Hypothalamus (tissue), 51 donors: ENCODE measurements at regions not wholly inside any gene's neighbourhood (a gene's known extent, or its start where the extent isn't known, plus 50 kb on each side); places are given as distances from the start of the nearest gene placed in this dataset.
A peak's percentile ranks its signal among the peaks of the same experiment; 100 is the strongest.

ENCODE experiments used
- DNase-seq, 51 donors: peaks; one replicate each; lab custom pipeline; 2025; lab: John Stamatoyannopoulos, UW

- no peak for DNase-seq
These were observed 108.3 kb upstream of the FRY start for GRCh38 chr13:31923134-31923763.

GRCh38 chr13:31925079-31925478 lies 106.5 kb upstream of the FRY start:
- no peak for DNase-seq

- no peak for DNase-seq
These were observed 104.3 kb upstream of the FRY start for GRCh38 chr13:31927219-31927653.

- DNase-seq: no peak
These were observed 102.4 kb upstream of the FRY start for GRCh38 chr13:31929031-31929770.

- DNase-seq: no peak
These were observed 101.1 kb upstream of the FRY start for GRCh38 chr13:31930490-31930889.

GRCh38 chr13:31930901-31931522 lies 100.6 kb upstream of the FRY start:
- DNase-seq: no peak

GRCh38 chr13:31937436-31937835 lies 94.1 kb upstream of the FRY start:
- DNase-seq: no peak

GRCh38 chr13:31940076-31940475 lies 91.5 kb upstream of the FRY start:
- no peak for DNase-seq

GRCh38 chr13:31943591-31943990 lies 88.0 kb upstream of the FRY start:
- no peak for DNase-seq

- no peak for DNase-seq
These were observed 87.1 kb upstream of the FRY start for GRCh38 chr13:31944262-31945160.

GRCh38 chr13:31945202-31945961 lies 86.2 kb upstream of the FRY start:
- DNase-seq: peak in 2 of 51 donors; percentile 1 to 50

- no peak for DNase-seq
These were observed 85.3 kb upstream of the FRY start for GRCh38 chr13:31946091-31946770.

GRCh38 chr13:31947105-31947504 lies 84.5 kb upstream of the FRY start:
- DNase-seq: no peak

GRCh38 chr13:31947506-31947905 lies 84.1 kb upstream of the FRY start:
- no peak for DNase-seq

- no peak for DNase-seq
These were observed 82.1 kb upstream of the FRY start for GRCh38 chr13:31949486-31949885.

GRCh38 chr13:31950111-31950815 lies 81.3 kb upstream of the FRY start:
- no peak for DNase-seq

GRCh38 chr13:31951215-31951678 lies 80.3 kb upstream of the FRY start:
- DNase-seq: peak in 3 of 51 donors; percentile 2 to 18 (median 7)

- no peak for DNase-seq
These were observed 78.8 kb upstream of the FRY start for GRCh38 chr13:31952641-31953380.
